ENCODE measurements at regions not wholly inside any gene's neighbourhood (a gene's known extent, or its start where the extent isn't known, plus 50 kb on each side); places are given as distances from the start of the nearest gene placed in this dataset.

- no peaks in the 10 kb centered on the region for H3K36me3 ChIP-seq (ENCODE audit: insufficient read depth, low read length)
- no peak overlapping the region for H3K4me3 ChIP-seq
- H3K9ac ChIP-seq (ENCODE audit: insufficient read length), result no peak overlapping the region
- no peaks in the 10 kb centered on the region for H3K9me3 ChIP-seq (ENCODE audit: low read depth, low read length)
- TF ChIP-seq POLR2AphosphoS5 (IDR thresholded peaks at IDR 0.05; ENCODE audit: borderline replicate concordance, low read depth, low read length) (no peak), EZH2 (IDR thresholded peaks at IDR 0.05) (no peak), FOXP2 (optimal IDR thresholded peaks at IDR 0.05; ENCODE audit: control extremely low read depth, extremely low read length, insufficient read depth) (no peak)
- DNase-seq (ENCODE audit: low read depth, low spot score), result no peak
- H3K27ac ChIP-seq, result no peak overlapping the region
These were observed 635.5 kb downstream of the XPNPEP1 start for GRCh38 chr10:109287858-109288257.

GRCh38 chr10:109282510-109282909, 640.8 kb downstream of the XPNPEP1 start:
- TF ChIP-seq POLR2AphosphoS5 (IDR thresholded peaks at IDR 0.05; ENCODE audit: borderline replicate concordance, low read depth, low read length) (no peak), FOXP2 (optimal IDR thresholded peaks at IDR 0.05; ENCODE audit: control extremely low read depth, extremely low read length, insufficient read depth) (no peak), EZH2 (IDR thresholded peaks at IDR 0.05) (no peak)
- DNase-seq (ENCODE audit: low read depth, low spot score), result no peak
- no peaks in the 10 kb centered on the region for H3K36me3 ChIP-seq (ENCODE audit: insufficient read depth, low read length)

GRCh38 chr10:109281347-109281746, 642.0 kb downstream of the XPNPEP1 start:
- no peak for TF ChIP-seq FOXP2 (optimal IDR thresholded peaks at IDR 0.05; ENCODE audit: control extremely low read depth, extremely low read length, insufficient read depth)
- DNase-seq (ENCODE audit: low read depth, low spot score), result no peak
- H3K4me3 ChIP-seq, result no peak overlapping the region
- H3K9me3 ChIP-seq (ENCODE audit: low read depth, low read length), result no peaks in the 10 kb centered on the region
- H3K9ac ChIP-seq (ENCODE audit: insufficient read length), result no peak overlapping the region
- no peaks in the 10 kb centered on the region for H3K36me3 ChIP-seq (ENCODE audit: insufficient read depth, low read length)
- H3K27ac ChIP-seq, result no peak overlapping the region

More at GRCh38 chr10:109282510-109282909, 640.8 kb downstream of the XPNPEP1 start:
- no peak overlapping the region for H3K9ac ChIP-seq (ENCODE audit: insufficient read length)
- H3K27ac ChIP-seq, result no peak overlapping the region
- H3K4me3 ChIP-seq, result no peak overlapping the region
- no peaks in the 10 kb centered on the region for H3K9me3 ChIP-seq (ENCODE audit: low read depth, low read length)

GRCh38 chr10:109280837-109281236, 642.5 kb downstream of the XPNPEP1 start:
- Histone ChIP-seq H3K9me3 (ENCODE audit: low read depth, low read length) (no peaks in the 10 kb centered on the region), H3K36me3 (ENCODE audit: insufficient read depth, low read length) (no peaks in the 10 kb centered on the region), H3K27ac (no peak overlapping the region), H3K4me3 (no peak overlapping the region), H3K9ac (ENCODE audit: insufficient read length) (no peak overlapping the region)
- no peak for DNase-seq (ENCODE audit: low read depth, low spot score)
- TF ChIP-seq FOXP2 (optimal IDR thresholded peaks at IDR 0.05; ENCODE audit: control extremely low read depth, extremely low read length, insufficient read depth), result no peak
- TF ChIP-seq EZH2 (IDR thresholded peaks at IDR 0.05), result no peak
- no peak for TF ChIP-seq POLR2AphosphoS5 (IDR thresholded peaks at IDR 0.05; ENCODE audit: borderline replicate concordance, low read depth, low read length)

GRCh38 chr10:109277456-109277855, 645.9 kb downstream of the XPNPEP1 start:
- H3K4me3 ChIP-seq, result no peak overlapping the region
- TF ChIP-seq POLR2AphosphoS5 (IDR thresholded peaks at IDR 0.05; ENCODE audit: borderline replicate concordance, low read depth, low read length) (no peak), FOXP2 (optimal IDR thresholded peaks at IDR 0.05; ENCODE audit: control extremely low read depth, extremely low read length, insufficient read depth) (no peak), EZH2 (IDR thresholded peaks at IDR 0.05) (no peak)
- no peak for DNase-seq (ENCODE audit: low read depth, low spot score)

GRCh38 chr10:109275960-109276359, 647.4 kb downstream of the XPNPEP1 start:
- H3K9me3 ChIP-seq (ENCODE audit: low read depth, low read length), result no peaks in the 10 kb centered on the region
- H3K4me3 ChIP-seq, result no peak overlapping the region
- peak overlapping the region; percentile 19; the same call in 1 of the 2 replicates for H3K27ac ChIP-seq
- TF ChIP-seq POLR2AphosphoS5 (IDR thresholded peaks at IDR 0.05; ENCODE audit: borderline replicate concordance, low read depth, low read length) (no peak), EZH2 (IDR thresholded peaks at IDR 0.05) (no peak), FOXP2 (optimal IDR thresholded peaks at IDR 0.05; ENCODE audit: control extremely low read depth, extremely low read length, insufficient read depth) (no peak)
- DNase-seq (ENCODE audit: low read depth, low spot score), result no peak
- no peak overlapping the region for H3K9ac ChIP-seq (ENCODE audit: insufficient read length)
- no peaks in the 10 kb centered on the region for H3K36me3 ChIP-seq (ENCODE audit: insufficient read depth, low read length)

More at GRCh38 chr10:109277456-109277855, 645.9 kb downstream of the XPNPEP1 start:
- Histone ChIP-seq H3K9ac (ENCODE audit: insufficient read length) (no peak overlapping the region), H3K36me3 (ENCODE audit: insufficient read depth, low read length) (no peaks in the 10 kb centered on the region), H3K27ac (no peak overlapping the region), H3K9me3 (ENCODE audit: low read depth, low read length) (no peaks in the 10 kb centered on the region)

- no peak for DNase-seq (ENCODE audit: low read depth, low spot score)
- Histone ChIP-seq H3K4me3 (no peak overlapping the region), H3K9ac (ENCODE audit: insufficient read length) (no peak overlapping the region), H3K27ac (no peak overlapping the region), H3K36me3 (ENCODE audit: insufficient read depth, low read length) (no peaks in the 10 kb centered on the region), H3K9me3 (ENCODE audit: low read depth, low read length) (no peaks in the 10 kb centered on the region)
- no peak for TF ChIP-seq FOXP2 (optimal IDR thresholded peaks at IDR 0.05; ENCODE audit: control extremely low read depth, extremely low read length, insufficient read depth)
- no peak for TF ChIP-seq EZH2 (IDR thresholded peaks at IDR 0.05)
- TF ChIP-seq POLR2AphosphoS5 (IDR thresholded peaks at IDR 0.05; ENCODE audit: borderline replicate concordance, low read depth, low read length), result no peak
These were observed 648.6 kb downstream of the XPNPEP1 start for GRCh38 chr10:109274681-109275080.

GRCh38 chr10:109270173-109270572, 653.1 kb downstream of the XPNPEP1 start:
- H3K9me3 ChIP-seq (ENCODE audit: low read depth, low read length), result no peaks in the 10 kb centered on the region
- DNase-seq (ENCODE audit: low read depth, low spot score), result no peak
- no peak overlapping the region for H3K4me3 ChIP-seq
- no peak overlapping the region for H3K27ac ChIP-seq
- TF ChIP-seq FOXP2 (optimal IDR thresholded peaks at IDR 0.05; ENCODE audit: control extremely low read depth, extremely low read length, insufficient read depth), result no peak
- no peak for TF ChIP-seq POLR2AphosphoS5 (IDR thresholded peaks at IDR 0.05; ENCODE audit: borderline replicate concordance, low read depth, low read length)
- no peak for TF ChIP-seq EZH2 (IDR thresholded peaks at IDR 0.05)
- no peaks in the 10 kb centered on the region for H3K36me3 ChIP-seq (ENCODE audit: insufficient read depth, low read length)
- no peak overlapping the region for H3K9ac ChIP-seq (ENCODE audit: insufficient read length)

- TF ChIP-seq FOXP2 (optimal IDR thresholded peaks at IDR 0.05; ENCODE audit: control extremely low read depth, extremely low read length, insufficient read depth) (no peak), EZH2 (IDR thresholded peaks at IDR 0.05) (no peak), POLR2AphosphoS5 (IDR thresholded peaks at IDR 0.05; ENCODE audit: borderline replicate concordance, low read depth, low read length) (no peak)
- Histone ChIP-seq H3K36me3 (ENCODE audit: insufficient read depth, low read length) (no peaks in the 10 kb centered on the region), H3K4me3 (no peak overlapping the region), H3K27ac (no peak overlapping the region), H3K9me3 (ENCODE audit: low read depth, low read length) (no peaks in the 10 kb centered on the region), H3K9ac (ENCODE audit: insufficient read length) (no peak overlapping the region)
- DNase-seq (ENCODE audit: low read depth, low spot score), result no peak
These were observed 659.3 kb downstream of the XPNPEP1 start for GRCh38 chr10:109264004-109264403.

Data from SK-N-MC (cell line).